Suprapubic skin (tissue), 4 donors: ENCODE measurements at regions not wholly inside any gene's neighbourhood (a gene's known extent, or its start where the extent isn't known, plus 50 kb on each side); places are given as distances from the start of the nearest gene placed in this dataset.

ENCODE experiments used
- CTCF ChIP-seq, 2 donors: fragments of 200-600 bp in 1 of 2; fragments of 450-650 bp in 1 of 2; sonication (generic) in 1 of 2; IDR thresholded peaks; one replicate each; pipeline ENCODE4 v1.5.1; 2016 to 2019; ENCODE audit warnings: antibody characterized with exemption in 2 of 2, mild to moderate bottlenecking in 1 of 2, moderate library complexity in 1 of 2
- EP300 ChIP-seq: sonication (generic); formaldehyde crosslinking; IDR thresholded peaks from one replicate; pipeline ENCODE4 v1.6.1; 2017; ENCODE audit warnings: antibody characterized with exemption
- POLR2A ChIP-seq, 2 donors: fragments of 450-650 bp; IDR thresholded peaks; one replicate each; pipeline ENCODE4 v1.6.1; 2017; ENCODE audit warnings: antibody characterized with exemption in 2 of 2, mild to moderate bottlenecking in 2 of 2, moderate library complexity in 2 of 2
- POLR2AphosphoS5 ChIP-seq, 3 donors: sonication (generic); formaldehyde crosslinking; IDR thresholded peaks; one replicate each; pipeline ENCODE4 v1.6.1; 2017; ENCODE audit warnings: antibody characterized with exemption in 3 of 3

DNA sequence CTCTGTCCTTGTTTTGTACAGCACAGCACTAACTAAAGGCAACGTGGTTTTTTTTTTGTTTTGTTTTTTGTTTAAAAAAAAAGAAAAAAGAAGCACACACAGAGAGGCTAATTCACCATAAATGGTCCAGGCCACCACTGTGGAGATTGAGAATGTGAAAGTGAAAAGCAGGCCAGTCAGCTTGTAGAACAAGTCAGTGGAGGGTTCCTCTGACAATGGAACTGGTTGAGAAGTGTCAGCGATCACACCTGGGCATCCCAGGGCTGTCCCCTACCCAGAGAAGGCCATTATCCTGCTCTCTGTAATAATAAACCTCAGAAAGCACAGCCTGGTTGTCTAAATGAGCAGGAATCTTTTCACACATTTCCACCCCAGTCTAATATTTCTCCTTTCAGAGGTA lies 119.6 kb upstream of the ZNF438 start:
- TF ChIP-seq POLR2AphosphoS5 (IDR thresholded peaks at IDR 0.05) (no peak), POLR2A (IDR thresholded peaks at IDR 0.05) (no peak), CTCF (IDR thresholded peaks at IDR 0.05) (no peak), EP300 (no peak)
